HEK293 (cell line): ENCODE measurements at regions not wholly inside any gene's neighbourhood (a gene's known extent, or its start where the extent isn't known, plus 50 kb on each side); places are given as distances from the start of the nearest gene placed in this dataset.

Experiments
- CTCF ChIA-PET: fragments of 350-600 bp; formaldehyde crosslinking; extraction: SDS; loops from one replicate; lab custom pipeline; 2021; ENCODE audit warnings: antibody characterized with exemption; lab: Yijun Ruan, JAX
- POLR2A ChIA-PET: fragments of 300-600 bp; formaldehyde crosslinking; extraction: SDS; loops from one replicate; lab custom pipeline; 2020; ENCODE audit warnings: antibody characterized with exemption, inconsistent platforms; lab: Yijun Ruan, JAX
- H3K27ac ChIP-seq: fragments of 200-500 bp; sonication (Bioruptor generic); 2 replicates; pipeline ENCODE4 v1.5.1; 2014; ENCODE audit warnings: low read depth, low read length, control low read depth, inconsistent platforms; ENCODE audit errors: extremely low read depth
- H3K36me3 ChIP-seq, 2 experiments: fragments of 200-500 bp in 1 of 2; sonication (Bioruptor generic) in 1 of 2; 1 replicate in 1 of 2; 2 replicates in 1 of 2; pipeline ENCODE4 v1.5.1; 2014 to 2017; ENCODE audit warnings: inconsistent platforms in 2 of 2, low read length in 2 of 2; ENCODE audit not compliant: control insufficient read depth in 2 of 2, insufficient read depth in 1 of 2
- H3K4me1 ChIP-seq: fragments of 200-500 bp; sonication (Bioruptor generic); 2 replicates; pipeline ENCODE4 v1.5.1; 2014; ENCODE audit warnings: mild to moderate bottlenecking, low read length, inconsistent platforms; ENCODE audit not compliant: control insufficient read depth, insufficient read depth
- H3K4me3 ChIP-seq: 2 replicates; pipeline ENCODE4 v1.5.1; 2011; ENCODE audit warnings: low read depth, mild to moderate bottlenecking, control low read depth, low read length, moderate library complexity
- H3K9me3 ChIP-seq: fragments of 200-500 bp; sonication (Bioruptor generic); 2 replicates; pipeline ENCODE4 v1.5.1; 2014; ENCODE audit warnings: low read depth, low read length, inconsistent platforms; ENCODE audit not compliant: control insufficient read depth, insufficient read depth
- HOXC10 ChIP-seq: sonication (generic); formaldehyde crosslinking; IDR thresholded peaks from 2 replicates; pipeline ENCODE4 v1.8.1; 2023; ENCODE audit warnings: mild to moderate bottlenecking, missing genetic modification reagents
- ZFP37 ChIP-seq: fragments of 450-650 bp; formaldehyde crosslinking; IDR thresholded peaks from 2 replicates; pipeline ENCODE4 v1.5.1; 2016; ENCODE audit warnings: missing biosample characterization, missing genetic modification characterization
- ZNF155 ChIP-seq: fragments of 450-650 bp; formaldehyde crosslinking; IDR thresholded peaks from 2 replicates; pipeline ENCODE4 v1.5.1; 2016; ENCODE audit warnings: missing biosample characterization, missing genetic modification characterization
- ZNF302 ChIP-seq: fragments of 450-650 bp; formaldehyde crosslinking; IDR thresholded peaks from 2 replicates; pipeline ENCODE4 v1.5.1; 2016; ENCODE audit warnings: missing biosample characterization, missing genetic modification characterization, low read depth
- ZNF391 ChIP-seq: fragments of 450-650 bp; formaldehyde crosslinking; IDR thresholded peaks from 2 replicates; pipeline ENCODE4 v1.5.1; 2016; ENCODE audit warnings: low read depth, missing biosample characterization, missing genetic modification characterization, borderline replicate concordance
- ZNF558 ChIP-seq: fragments of 450-650 bp; formaldehyde crosslinking; IDR thresholded peaks from 2 replicates; pipeline ENCODE4 v1.5.1; 2016; ENCODE audit warnings: missing biosample characterization, missing genetic modification characterization
- ZNF837 ChIP-seq: fragments of 450-650 bp; formaldehyde crosslinking; IDR thresholded peaks from 2 replicates; pipeline ENCODE4 v1.5.1; 2016; ENCODE audit warnings: missing biosample characterization, missing genetic modification characterization
- TF ChIP-seq, protein P1 (sequence below): fragments of 450-650 bp; formaldehyde crosslinking; IDR thresholded peaks from 2 replicates; pipeline ENCODE4 v1.5.0; 2017; ENCODE audit warnings: missing biosample characterization, missing genetic modification characterization, borderline replicate concordance
- TF ChIP-seq, protein P2 (sequence below): fragments of 450-650 bp; formaldehyde crosslinking; conservative IDR thresholded peaks from 2 replicates; pipeline ENCODE4 v1.5.1; 2016; ENCODE audit warnings: low read depth, missing biosample characterization, missing genetic modification characterization
- TF ChIP-seq, protein P3 (sequence below): fragments of 450-650 bp; formaldehyde crosslinking; conservative IDR thresholded peaks from 2 replicates; pipeline ENCODE4 v1.5.1; 2016; ENCODE audit warnings: low read depth, missing biosample characterization, missing genetic modification characterization
- TF ChIP-seq, protein P4 (sequence below): fragments of 450-650 bp; formaldehyde crosslinking; IDR thresholded peaks from 2 replicates; pipeline ENCODE4 v1.5.1; 2016; ENCODE audit warnings: missing biosample characterization, missing genetic modification characterization, low read depth

DNA sequence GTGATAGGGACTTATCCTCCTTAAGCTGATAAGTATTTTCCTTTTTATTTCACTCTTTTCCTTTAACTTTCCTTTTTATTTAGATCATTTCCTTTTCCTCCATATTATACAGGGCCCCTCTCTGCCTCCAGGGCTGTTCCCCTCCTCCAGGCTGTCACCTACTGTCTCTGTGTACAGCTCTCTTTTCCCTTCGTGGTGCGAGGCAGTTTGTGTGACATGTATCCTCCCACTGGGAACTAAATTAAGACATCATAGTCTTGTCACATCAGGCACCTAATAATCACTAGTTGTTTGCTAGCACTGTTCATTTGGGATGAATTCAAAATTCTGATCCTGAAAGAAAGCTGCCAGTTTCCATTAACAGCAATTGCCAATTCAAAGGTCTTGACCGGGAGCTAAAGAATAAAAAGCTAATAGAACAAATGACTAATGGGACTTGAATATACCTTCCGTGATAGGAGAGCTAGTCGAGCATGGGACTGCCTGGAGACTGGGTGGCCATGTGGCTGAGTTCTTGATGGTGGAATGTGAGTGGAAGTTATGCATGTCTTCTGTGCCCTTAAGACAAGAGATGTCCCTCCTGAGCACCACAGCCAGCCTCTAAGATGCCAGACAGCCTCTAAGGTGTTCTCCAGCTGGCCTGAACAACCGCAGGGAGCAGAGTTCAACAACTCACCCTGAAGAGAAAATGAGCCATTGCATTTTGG is 77.7 kb upstream of the LRRC55 start (continued):
- TF ChIP-seq, protein P1, sequence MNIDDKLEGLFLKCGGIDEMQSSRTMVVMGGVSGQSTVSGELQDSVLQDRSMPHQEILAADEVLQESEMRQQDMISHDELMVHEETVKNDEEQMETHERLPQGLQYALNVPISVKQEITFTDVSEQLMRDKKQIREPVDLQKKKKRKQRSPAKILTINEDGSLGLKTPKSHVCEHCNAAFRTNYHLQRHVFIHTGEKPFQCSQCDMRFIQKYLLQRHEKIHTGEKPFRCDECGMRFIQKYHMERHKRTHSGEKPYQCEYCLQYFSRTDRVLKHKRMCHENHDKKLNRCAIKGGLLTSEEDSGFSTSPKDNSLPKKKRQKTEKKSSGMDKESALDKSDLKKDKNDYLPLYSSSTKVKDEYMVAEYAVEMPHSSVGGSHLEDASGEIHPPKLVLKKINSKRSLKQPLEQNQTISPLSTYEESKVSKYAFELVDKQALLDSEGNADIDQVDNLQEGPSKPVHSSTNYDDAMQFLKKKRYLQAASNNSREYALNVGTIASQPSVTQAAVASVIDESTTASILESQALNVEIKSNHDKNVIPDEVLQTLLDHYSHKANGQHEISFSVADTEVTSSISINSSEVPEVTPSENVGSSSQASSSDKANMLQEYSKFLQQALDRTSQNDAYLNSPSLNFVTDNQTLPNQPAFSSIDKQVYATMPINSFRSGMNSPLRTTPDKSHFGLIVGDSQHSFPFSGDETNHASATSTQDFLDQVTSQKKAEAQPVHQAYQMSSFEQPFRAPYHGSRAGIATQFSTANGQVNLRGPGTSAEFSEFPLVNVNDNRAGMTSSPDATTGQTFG (tag by site-specific recombination) = no peak
- TF ChIP-seq ZFP37 (tag by site-specific recombination) = no peak
- TF ChIP-seq, protein P2, sequence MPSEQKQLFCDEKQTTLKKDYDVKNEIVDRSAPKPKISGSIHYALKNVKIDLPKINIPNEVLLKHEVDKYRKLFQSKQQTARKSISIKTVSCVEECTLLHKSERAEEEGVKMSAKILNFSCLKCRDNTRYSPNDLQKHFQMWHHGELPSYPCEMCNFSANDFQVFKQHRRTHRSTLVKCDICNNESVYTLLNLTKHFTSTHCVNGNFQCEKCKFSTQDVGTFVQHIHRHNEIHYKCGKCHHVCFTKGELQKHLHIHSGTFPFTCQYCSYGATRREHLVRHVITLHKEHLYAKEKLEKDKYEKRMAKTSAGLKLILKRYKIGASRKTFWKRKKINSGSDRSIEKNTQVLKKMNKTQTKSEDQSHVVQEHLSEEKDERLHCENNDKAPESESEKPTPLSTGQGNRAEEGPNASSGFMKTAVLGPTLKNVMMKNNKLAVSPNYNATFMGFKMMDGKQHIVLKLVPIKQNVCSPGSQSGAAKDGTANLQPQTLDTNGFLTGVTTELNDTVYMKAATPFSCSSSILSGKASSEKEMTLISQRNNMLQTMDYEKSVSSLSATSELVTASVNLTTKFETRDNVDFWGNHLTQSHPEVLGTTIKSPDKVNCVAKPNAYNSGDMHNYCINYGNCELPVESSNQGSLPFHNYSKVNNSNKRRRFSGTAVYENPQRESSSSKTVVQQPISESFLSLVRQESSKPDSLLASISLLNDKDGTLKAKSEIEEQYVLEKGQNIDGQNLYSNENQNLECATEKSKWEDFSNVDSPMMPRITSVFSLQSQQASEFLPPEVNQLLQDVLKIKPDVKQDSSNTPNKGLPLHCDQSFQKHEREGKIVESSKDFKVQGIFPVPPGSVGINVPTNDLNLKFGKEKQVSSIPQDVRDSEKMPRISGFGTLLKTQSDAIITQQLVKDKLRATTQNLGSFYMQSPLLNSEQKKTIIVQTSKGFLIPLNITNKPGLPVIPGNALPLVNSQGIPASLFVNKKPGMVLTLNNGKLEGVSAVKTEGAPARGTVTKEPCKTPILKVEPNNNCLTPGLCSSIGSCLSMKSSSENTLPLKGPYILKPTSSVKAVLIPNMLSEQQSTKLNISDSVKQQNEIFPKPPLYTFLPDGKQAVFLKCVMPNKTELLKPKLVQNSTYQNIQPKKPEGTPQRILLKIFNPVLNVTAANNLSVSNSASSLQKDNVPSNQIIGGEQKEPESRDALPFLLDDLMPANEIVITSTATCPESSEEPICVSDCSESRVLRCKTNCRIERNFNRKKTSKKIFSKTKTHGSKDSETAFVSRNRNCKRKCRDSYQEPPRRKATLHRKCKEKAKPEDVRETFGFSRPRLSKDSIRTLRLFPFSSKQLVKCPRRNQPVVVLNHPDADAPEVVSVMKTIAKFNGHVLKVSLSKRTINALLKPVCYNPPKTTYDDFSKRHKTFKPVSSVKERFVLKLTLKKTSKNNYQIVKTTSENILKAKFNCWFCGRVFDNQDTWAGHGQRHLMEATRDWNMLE = no peak
- no peak for TF ChIP-seq HOXC10 (CRISPR knock-in tag)
- TF ChIP-seq ZNF391 (tag by site-specific recombination) = no peak
- TF ChIP-seq, protein P3, sequence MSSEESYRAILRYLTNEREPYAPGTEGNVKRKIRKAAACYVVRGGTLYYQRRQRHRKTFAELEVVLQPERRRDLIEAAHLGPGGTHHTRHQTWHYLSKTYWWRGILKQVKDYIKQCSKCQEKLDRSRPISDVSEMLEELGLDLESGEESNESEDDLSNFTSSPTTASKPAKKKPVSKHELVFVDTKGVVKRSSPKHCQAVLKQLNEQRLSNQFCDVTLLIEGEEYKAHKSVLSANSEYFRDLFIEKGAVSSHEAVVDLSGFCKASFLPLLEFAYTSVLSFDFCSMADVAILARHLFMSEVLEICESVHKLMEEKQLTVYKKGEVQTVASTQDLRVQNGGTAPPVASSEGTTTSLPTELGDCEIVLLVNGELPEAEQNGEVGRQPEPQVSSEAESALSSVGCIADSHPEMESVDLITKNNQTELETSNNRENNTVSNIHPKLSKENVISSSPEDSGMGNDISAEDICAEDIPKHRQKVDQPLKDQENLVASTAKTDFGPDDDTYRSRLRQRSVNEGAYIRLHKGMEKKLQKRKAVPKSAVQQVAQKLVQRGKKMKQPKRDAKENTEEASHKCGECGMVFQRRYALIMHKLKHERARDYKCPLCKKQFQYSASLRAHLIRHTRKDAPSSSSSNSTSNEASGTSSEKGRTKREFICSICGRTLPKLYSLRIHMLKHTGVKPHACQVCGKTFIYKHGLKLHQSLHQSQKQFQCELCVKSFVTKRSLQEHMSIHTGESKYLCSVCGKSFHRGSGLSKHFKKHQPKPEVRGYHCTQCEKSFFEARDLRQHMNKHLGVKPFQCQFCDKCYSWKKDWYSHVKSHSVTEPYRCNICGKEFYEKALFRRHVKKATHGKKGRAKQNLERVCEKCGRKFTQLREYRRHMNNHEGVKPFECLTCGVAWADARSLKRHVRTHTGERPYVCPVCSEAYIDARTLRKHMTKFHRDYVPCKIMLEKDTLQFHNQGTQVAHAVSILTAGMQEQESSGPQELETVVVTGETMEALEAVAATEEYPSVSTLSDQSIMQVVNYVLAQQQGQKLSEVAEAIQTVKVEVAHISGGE = no peak
- no peak for TF ChIP-seq ZNF837 (tag by site-specific recombination)
- TF ChIP-seq ZNF558 (tag by site-specific recombination) = no peak
- TF ChIP-seq ZNF155 (tag by site-specific recombination) = no peak

DNA sequence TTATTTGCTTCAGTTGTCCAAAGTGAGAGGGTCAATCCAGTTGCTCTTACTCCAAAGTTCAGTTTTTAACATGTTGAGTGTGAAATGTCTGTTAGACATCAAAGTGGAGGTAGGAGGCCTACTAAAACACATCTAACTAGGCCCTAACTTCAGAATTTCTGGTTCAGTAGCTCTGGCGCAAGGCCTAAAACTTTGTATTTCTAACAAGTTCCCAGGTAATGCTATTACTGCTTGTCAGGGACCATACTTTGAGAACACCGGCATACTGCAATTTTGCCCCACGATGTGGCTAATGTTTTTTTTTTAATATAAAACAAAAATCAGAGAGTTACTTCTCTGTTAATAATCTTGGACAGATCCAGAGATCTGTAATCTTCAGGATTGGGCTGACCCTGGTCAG is 72.4 kb upstream of the LRRC55 start:
- POLR2A ChIA-PET = no interaction called here
- TF ChIP-seq ZNF302 (tag by site-specific recombination) = no peak
- TF ChIP-seq, protein P4, sequence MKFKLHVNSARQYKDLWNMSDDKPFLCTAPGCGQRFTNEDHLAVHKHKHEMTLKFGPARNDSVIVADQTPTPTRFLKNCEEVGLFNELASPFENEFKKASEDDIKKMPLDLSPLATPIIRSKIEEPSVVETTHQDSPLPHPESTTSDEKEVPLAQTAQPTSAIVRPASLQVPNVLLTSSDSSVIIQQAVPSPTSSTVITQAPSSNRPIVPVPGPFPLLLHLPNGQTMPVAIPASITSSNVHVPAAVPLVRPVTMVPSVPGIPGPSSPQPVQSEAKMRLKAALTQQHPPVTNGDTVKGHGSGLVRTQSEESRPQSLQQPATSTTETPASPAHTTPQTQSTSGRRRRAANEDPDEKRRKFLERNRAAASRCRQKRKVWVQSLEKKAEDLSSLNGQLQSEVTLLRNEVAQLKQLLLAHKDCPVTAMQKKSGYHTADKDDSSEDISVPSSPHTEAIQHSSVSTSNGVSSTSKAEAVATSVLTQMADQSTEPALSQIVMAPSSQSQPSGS (tag by site-specific recombination) = no peak
- TF ChIP-seq, all 188 proteins: peak for 0
- Histone ChIP-seq H3K27ac (no peak overlapping the region), H3K36me3 (no peaks in the 10 kb centered on the region), H3K4me3 (no peak overlapping the region), H3K9me3 (no peaks in the 10 kb centered on the region), H3K4me1 (no peaks in the 10 kb centered on the region)
- CTCF ChIA-PET = no interaction called here
